ENCODE measurements at regions not wholly inside any gene's neighbourhood (a gene's known extent, or its start where the extent isn't known, plus 50 kb on each side); places are given as distances from the start of the nearest gene placed in this dataset.
"Not testable (repeated sequence)": the region's sequence is repeated elsewhere in the genome, so short reads cannot be mapped to it uniquely, and the experiment has no call there.

GRCh38 chr16:16618963-16619465, 240.1 kb downstream of the NPIPA7 start:
- not testable (repeated sequence) for DNase-seq (ENCODE audit: low spot score)

DNA sequence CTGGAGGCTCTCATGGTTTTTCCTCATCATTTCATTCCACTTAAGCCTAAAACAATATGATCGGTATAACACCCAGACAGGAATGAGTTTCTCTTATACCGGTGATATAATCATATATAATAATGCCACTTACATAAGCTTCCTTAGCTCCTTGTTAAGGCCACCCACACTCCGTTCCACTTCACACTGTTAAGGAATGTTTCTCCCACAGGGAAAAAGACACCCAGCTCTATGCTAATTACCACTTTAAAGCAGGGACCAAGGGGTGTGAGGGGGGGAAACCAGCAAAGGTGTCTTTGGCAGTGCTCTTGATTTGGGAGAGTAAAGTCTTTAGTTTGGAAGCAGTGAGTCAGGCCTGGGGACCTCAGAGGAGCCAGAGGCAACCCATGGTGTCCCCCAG, 245.4 kb downstream of the NPIPA7 start:
- not testable (repeated sequence) for DNase-seq (ENCODE audit: low spot score)

- not testable (repeated sequence) for DNase-seq (ENCODE audit: low spot score)
These were observed 246.2 kb downstream of the NPIPA7 start for GRCh38 chr16:16625140-16625539.

DNA sequence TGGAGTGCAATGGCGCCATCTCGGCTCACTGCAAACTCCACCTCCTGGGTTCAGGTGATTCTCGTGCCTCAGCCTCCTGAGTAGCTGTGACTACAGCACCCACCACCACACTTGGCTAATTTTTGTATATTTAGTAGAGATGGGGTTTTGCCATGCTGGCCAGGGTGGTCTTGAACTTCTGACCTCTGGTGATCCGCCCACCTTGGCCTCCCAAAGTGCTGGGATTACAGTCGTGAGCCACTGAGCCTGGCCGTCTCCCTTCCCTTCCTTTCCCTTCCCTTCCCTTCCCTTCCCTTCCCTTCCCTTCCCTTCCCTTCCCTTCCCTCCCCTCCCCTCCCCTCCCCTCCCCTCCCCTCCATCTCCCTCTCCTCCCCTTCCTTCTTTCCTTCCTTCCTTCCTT, 248.9 kb downstream of the NPIPA7 start:
- not testable (repeated sequence) for DNase-seq (ENCODE audit: low spot score)

GRCh38 chr16:16638231-16638630, 259.3 kb downstream of the NPIPA7 start:
- not testable (repeated sequence) for DNase-seq (ENCODE audit: low spot score)

GRCh38 chr16:16638714-16639113, 259.8 kb downstream of the NPIPA7 start:
- DNase-seq (ENCODE audit: low spot score), result not testable (repeated sequence)

DNA sequence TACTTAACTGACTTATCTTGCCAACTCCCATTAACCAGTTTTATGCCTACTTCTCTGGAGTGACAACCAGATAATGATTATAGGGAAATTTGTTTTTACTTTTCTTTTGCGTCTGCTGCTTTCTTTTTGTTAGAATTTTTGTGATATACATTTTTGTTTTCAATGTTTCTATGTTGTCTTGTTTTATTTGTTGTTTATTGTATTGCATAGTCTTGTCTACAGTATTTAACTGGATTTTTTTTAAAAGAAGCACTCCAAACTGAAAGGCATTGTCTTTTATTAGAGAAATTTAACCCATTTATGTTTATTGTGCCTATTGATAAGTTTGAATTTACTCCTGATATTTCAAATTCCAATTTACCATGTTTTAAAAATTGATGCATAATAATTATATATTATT, 264.9 kb downstream of the NPIPA7 start:
- not testable (repeated sequence) for DNase-seq (ENCODE audit: low spot score)

GRCh38 chr16:16648002-16648401, 269.1 kb downstream of the NPIPA7 start:
- DNase-seq (ENCODE audit: low spot score), result not testable (repeated sequence)

- not testable (repeated sequence) for DNase-seq (ENCODE audit: low spot score)
These were observed 293.4 kb downstream of the NPIPA7 start for GRCh38 chr16:16672180-16672812.

DNA sequence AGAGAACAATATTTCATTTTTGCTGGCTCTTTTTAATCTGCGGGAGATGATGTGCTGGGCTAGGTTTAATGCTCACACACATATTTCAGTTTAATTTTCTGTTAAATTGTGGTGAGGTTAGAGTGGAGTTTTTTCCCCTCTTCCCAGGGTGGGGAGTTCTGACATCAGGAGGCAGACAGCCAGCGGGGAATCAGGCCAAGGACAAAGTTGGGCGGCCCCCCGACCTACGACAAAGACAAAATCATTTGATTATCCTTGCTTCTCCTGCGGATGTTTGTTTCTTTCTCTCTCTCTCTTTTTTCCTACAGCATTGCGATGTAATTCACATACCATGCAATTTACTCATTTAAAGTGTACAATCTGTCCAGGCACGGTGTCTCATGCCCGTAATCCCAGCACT, 295.9 kb downstream of the NPIPA7 start:
- not testable (repeated sequence) for DNase-seq (ENCODE audit: low spot score)

- not testable (repeated sequence) for DNase-seq (ENCODE audit: low spot score)
These were observed 342.9 kb downstream of the NPIPA7 start for GRCh38 chr16:16721849-16722248.

DNA sequence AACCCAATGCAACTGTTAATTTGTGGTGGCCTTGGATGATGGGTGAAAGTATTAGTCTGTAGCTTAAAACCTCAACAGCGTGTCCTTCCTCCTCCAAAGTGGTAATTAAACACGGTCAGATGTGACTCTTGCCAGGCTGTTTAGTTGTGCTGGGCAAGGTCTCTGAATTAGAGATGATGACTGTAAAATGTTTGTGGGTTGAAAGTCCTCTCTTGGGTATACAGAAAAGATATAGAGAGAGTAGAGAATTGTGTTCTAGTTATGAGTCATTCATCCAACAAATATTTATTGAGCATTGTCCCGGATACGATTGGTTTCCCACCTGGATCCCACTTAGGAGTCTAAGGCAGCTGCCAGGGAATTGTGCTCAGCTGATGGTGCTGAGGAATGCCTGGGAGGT, 343.7 kb downstream of the NPIPA7 start:
- not testable (repeated sequence) for DNase-seq (ENCODE audit: low spot score)

DNA sequence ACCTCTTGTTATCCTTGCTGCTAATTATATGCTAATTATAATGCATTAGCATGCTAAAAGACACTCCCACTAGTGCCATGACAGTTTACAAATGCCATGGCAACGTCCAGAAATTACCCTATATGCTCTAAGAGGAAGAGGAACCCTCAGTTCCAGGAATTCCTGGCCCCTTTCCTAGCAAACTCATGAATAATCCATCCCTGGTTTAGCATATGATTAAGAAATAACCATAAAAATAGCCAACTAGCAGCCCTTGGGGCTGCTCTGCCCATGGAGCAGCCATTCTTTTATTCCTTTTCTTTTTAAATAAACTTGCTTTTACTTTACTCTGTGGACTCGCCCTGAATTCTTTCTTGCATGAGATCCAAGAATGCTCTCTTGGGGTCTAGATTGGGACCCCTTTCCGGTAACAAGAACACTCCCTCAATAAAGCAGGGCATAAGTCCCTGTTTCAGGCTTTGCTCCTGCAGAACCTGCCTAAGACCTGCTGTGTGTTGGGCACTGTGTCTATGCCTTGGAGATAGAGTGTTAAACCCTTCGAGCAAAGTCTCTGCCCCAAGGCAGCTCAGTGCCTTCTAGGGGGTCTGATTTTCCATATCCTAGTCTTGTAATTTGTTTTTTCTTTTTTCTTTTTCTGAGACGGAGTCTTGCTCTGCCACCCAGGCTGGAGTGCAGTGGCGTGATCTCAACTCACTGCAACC, 345.0 kb downstream of the NPIPA7 start:
- DNase-seq (ENCODE audit: low spot score), result not testable (repeated sequence)

- DNase-seq (ENCODE audit: low spot score), result not testable (repeated sequence)
These were observed 348.1 kb downstream of the NPIPA7 start for GRCh38 chr16:16727048-16727447.

DNA sequence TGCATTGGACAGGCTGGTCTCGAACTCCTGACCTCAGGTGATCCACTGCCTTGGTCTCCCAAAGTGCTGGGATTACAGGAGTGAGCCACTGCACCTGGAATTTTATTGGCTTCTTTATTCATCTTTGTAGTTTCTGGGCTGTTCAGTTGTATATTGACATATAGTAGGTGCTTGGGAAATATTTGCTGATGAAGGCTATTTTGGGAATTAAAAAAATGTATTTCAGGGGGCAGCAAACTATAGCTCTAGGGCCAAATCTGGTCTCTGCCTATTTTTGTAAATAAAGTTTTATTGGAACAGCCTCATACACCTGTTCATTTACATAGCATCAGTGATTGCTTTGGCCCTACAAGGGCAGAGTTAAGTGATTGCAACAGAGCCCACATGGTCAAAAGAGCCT, 363.6 kb downstream of the NPIPA7 start:
- not testable (repeated sequence) for DNase-seq (ENCODE audit: low spot score)

- DNase-seq (ENCODE audit: low spot score), result not testable (repeated sequence)
These were observed 376.2 kb downstream of the NPIPA7 start for GRCh38 chr16:16754992-16755667.

DNA sequence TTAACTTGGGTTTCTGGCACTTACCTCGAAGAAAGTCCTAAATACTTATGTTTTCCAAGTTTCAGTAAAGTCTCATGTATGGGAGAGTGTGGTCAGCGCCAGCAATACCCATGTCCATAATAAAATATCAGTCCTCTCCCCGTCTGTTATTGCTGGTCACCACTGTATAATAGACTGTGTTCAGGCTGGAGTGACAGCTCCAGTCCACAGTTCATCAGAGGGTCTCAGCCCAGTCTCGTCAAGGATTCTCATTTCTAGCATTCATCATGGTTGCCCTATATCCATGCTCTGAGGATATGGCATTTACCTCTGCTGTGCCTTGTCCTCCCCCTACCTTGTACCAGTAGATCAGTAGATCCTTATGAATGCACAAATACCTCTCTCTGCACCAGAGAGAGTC, 384.5 kb downstream of the NPIPA7 start:
- DNase-seq (ENCODE audit: low spot score), result no peak

DNA sequence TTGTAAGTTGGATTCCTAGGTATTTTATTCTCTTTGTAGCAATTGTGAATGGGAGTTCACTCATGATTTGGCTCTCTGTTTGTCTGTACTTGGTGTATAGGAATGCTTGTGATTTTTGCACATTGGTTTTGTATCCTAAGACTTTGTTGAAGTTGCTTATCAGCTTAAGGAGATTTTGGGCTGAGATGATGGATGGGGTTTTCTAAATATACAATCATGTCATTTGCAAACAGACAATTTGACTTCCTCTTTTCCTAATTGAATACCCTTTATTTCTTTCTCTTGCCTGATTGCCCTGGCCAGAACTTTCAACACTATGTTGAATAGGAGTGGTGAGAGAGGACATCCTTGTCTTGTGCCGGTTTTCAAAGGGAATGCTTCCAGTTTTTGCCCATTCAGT, 391.8 kb downstream of the NPIPA7 start:
- not testable (repeated sequence) for DNase-seq (ENCODE audit: low spot score)

DNA sequence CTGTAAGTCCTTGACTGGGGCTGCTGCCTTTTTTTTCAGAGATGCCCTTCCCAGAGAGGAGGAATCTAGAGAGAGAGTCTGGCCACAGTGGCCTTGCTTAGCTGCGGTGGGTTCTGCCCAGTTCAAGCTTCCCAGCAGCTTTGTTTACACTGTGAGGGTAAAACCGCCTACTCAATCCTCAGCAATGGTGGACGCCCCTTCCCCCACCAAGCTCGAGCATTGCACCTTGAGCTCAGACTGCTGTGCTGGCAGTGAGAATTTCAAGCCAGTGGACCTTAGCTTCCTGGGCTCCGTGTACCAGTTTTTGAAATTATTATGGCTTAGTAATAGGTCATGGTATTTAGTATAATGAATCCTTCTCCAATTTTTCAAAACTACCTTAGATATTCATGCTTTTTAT, 395.4 kb downstream of the NPIPA7 start:
- no peak for DNase-seq (ENCODE audit: low spot score)

GRCh38 chr16:16778332-16778731, 399.4 kb downstream of the NPIPA7 start:
- DNase-seq (ENCODE audit: low spot score), result no peak

DNA sequence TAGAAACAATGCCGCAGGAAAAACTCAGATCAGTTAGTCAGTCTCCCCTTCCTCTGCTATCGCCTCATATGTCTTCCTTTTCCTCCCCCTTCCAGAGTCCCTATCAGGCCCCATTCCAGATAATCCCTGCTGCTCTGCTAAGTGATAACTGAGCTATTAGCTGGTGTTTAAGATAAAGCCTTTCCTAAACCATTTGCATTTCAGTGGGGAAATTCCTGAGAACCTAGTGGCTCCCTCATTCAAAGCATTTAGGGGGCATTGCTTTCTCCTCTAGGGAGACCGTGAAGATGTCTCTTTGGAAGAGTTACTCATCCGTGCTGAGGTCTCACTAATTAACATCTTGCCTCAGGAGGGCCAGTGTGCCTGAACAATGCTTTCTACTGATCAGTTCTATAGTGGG, 401.6 kb downstream of the NPIPA7 start:
- DNase-seq (ENCODE audit: low spot score), result no peak

GRCh38 chr16:16782153-16782552, 403.2 kb downstream of the NPIPA7 start:
- no peak for DNase-seq (ENCODE audit: low spot score)

- no peak for DNase-seq (ENCODE audit: low spot score)
These were observed 409.1 kb downstream of the NPIPA7 start for GRCh38 chr16:16788004-16788403.

Data from H4 (cell line).